GM06990 (cell line): ENCODE measurements at regions not wholly inside any gene's neighbourhood (a gene's known extent, or its start where the extent isn't known, plus 50 kb on each side); places are given as distances from the start of the nearest gene placed in this dataset.

ENCODE experiments used
- DNase-seq: peaks from one replicate; pipeline ENCODE4 v3.0.0-alpha.2; 2011; ENCODE audit not compliant: insufficient read length; ENCODE audit errors: extremely low read depth
- H3K27me3 ChIP-seq: replicated peaks from 2 replicates; pipeline ENCODE4 v1.6.0; 2011; ENCODE audit warnings: low read length; ENCODE audit not compliant: control insufficient read depth, insufficient read depth
- H3K36me3 ChIP-seq: 2 replicates; pipeline ENCODE4 v1.5.1; 2011; ENCODE audit warnings: low read length; ENCODE audit not compliant: control insufficient read depth, insufficient read depth
- H3K4me3 ChIP-seq: replicated peaks from 2 replicates; pipeline ENCODE4 v1.5.1; 2011; ENCODE audit warnings: low read depth, mild to moderate bottlenecking, control low read depth, low read length
- TF ChIP-seq, protein P1 (sequence below): IDR thresholded peaks from 2 replicates; pipeline ENCODE4 v1.5.1; 2011; ENCODE audit warnings: low read length, control low read depth, mild to moderate bottlenecking, inconsistent platforms; ENCODE audit not compliant: insufficient read depth, poor library complexity, severe bottlenecking

DNA sequence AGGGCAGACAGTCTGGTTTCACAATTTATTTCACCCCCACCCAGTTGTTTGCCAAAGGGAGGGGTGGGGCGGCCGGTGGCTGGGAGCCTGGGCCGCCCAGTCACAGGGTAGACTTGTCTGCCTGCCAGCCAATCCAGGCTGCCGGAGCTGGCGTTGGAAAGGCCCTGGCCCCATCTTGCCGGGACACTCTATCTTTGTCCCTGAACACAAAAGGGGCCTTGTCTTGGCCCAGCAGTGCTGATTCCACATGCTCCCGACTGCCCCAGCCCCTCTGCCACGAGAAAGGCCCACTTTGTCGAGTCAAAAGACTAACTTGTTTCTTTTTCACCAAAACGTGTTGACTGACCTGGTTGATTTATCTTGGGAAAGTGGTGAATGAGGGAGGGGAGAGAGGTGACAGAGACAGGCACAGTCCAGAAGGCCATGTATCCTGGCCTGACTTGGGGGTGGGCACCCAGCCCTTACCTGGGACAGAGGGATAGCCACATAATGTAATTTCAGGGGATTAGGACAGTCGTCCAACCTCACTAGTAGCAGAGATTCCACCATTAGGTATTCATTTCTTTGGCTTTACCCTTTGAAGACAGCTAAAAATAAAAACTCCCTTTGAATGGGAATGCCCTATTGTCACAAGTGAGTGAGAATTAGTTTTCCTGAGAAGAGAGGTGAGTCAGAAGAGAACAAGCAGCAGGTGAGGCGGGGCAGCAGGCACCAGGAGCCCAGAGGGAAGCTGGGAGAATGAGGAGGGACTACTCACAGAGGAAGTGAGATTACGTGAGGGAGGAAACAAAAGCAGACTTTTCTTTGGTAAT lies 67.0 kb upstream of the SIRPA start:
- Histone ChIP-seq H3K36me3 (no peaks in the 10 kb centered on the region), H3K27me3 (no peaks in the 10 kb centered on the region; the same call in 1 of the 2 replicates), H3K4me3 (no peak overlapping the region)
- DNase-seq: no peak
- TF ChIP-seq, protein P1, sequence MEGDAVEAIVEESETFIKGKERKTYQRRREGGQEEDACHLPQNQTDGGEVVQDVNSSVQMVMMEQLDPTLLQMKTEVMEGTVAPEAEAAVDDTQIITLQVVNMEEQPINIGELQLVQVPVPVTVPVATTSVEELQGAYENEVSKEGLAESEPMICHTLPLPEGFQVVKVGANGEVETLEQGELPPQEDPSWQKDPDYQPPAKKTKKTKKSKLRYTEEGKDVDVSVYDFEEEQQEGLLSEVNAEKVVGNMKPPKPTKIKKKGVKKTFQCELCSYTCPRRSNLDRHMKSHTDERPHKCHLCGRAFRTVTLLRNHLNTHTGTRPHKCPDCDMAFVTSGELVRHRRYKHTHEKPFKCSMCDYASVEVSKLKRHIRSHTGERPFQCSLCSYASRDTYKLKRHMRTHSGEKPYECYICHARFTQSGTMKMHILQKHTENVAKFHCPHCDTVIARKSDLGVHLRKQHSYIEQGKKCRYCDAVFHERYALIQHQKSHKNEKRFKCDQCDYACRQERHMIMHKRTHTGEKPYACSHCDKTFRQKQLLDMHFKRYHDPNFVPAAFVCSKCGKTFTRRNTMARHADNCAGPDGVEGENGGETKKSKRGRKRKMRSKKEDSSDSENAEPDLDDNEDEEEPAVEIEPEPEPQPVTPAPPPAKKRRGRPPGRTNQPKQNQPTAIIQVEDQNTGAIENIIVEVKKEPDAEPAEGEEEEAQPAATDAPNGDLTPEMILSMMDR: no peak

DNA sequence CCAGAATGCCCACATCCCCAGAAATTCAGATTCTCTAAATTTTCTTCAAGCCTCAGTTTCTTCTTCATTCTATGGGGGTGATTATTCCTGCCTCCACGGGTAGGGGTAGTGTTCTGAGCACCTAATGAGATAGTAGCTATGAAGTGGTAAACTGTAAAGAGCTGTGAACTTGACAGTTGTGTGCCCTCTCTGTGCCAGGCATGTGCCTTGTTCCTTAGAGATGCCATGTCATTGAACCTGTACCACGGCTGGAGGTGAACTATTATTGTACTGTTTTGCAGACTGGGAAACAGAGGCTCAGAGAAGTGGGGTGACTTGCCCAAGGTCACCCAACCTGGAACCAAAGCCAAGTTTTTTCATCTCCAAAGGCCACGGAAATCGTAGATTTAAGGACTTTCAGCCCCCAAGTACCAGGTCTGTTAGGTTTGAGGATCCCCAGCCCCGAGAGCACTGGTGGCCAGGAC lies 67.7 kb upstream of the SIRPA start:
- no peak overlapping the region for H3K4me3 ChIP-seq
- TF ChIP-seq, protein P1: no peak
- no peaks in the 10 kb centered on the region; the same call in 1 of the 2 replicates for H3K27me3 ChIP-seq
- no peaks in the 10 kb centered on the region for H3K36me3 ChIP-seq
- no peak for DNase-seq

DNA sequence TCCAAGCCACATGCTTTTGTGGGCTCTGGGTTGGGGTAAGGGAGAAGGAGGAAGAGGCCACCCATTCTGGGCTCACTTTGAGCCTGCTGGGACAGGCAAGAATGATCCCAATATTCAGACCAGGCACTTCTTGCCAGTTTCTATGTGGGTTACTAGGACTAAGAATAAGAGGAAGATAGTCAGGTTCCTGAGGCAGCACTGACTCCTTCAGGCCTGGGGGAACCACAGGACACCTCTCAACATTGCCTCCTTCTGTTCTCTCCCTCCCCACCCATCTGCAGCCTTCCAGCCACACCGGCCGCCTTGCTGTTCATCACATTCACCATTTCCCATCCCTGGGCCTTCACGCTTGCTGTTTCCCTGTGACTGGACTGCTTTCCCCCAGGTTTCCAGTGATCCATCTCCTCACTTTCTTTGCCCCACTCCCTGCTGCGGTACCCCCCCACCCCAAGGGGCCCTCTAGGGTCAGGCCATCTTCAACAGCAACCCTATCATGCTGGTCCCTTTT lies 69.2 kb upstream of the SIRPA start:
- H3K36me3 ChIP-seq: no peaks in the 10 kb centered on the region
- no peak overlapping the region for H3K4me3 ChIP-seq
- H3K27me3 ChIP-seq: no peaks in the 10 kb centered on the region; the same call in 1 of the 2 replicates
- DNase-seq: no peak
- TF ChIP-seq, protein P1: no peak

DNA sequence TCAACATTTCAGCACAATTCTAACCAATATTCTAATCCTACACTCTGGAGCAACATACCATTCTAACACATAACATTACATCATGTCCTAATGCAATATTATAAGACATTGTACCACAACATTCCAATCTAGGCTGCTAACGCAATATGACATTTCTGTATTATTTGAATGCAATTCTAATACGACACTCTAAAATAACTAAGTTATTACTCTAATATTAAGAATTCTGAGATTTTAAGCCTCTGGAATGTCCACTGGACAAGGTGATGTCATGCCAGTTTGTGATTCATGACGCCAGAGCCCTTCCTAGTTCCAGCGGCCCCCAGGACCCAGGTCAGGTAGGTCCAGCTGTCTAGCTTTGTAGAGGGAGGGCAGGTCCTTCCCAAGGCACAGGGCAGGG lies 69.7 kb upstream of the SIRPA start:
- no peak overlapping the region for H3K4me3 ChIP-seq
- no peaks in the 10 kb centered on the region for H3K36me3 ChIP-seq
- TF ChIP-seq, protein P1: no peak
- no peaks in the 10 kb centered on the region; the same call in 1 of the 2 replicates for H3K27me3 ChIP-seq
- no peak for DNase-seq

DNA sequence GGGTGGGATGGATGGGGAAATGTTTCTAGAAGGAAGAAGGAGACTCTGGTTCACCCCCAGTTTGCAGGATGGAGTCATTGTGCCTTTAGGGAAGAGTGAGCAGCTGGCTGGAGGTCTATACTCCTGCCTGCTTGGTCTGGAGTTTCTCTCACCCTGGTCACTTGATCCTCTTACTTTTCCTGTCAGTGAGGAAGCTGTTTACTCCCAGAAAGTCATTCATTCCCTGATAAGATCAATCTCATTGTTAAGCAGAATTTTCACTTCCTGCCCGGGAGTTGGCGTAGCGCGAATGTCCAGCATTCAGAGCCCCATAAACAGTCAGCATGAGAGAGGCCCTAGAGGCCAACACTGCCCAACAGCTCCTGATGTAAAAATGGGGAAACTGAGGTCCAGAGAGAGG lies 70.4 kb upstream of the SIRPA start:
- DNase-seq: no peak
- Histone ChIP-seq H3K4me3 (no peak overlapping the region), H3K27me3 (no peaks in the 10 kb centered on the region; the same call in 1 of the 2 replicates), H3K36me3 (no peaks in the 10 kb centered on the region)
- TF ChIP-seq, protein P1: no peak
